NOMO-1 treated with DMSO at 0.1 percent for 48 hours (cell line): ENCODE measurements at regions not wholly inside any gene's neighbourhood (a gene's known extent, or its start where the extent isn't known, plus 50 kb on each side); places are given as distances from the start of the nearest gene placed in this dataset.

Experiments
- DNase-seq: peaks from one replicate; lab custom pipeline; 2025; ENCODE audit not compliant: unreplicated experiment; lab: John Stamatoyannopoulos, UW

- no peak for DNase-seq
Measured at GRCh38 chr18:40984856-40985255, 970.2 kb upstream of the PIK3C3 start.

- no peak for DNase-seq
Measured at GRCh38 chr18:40983835-40984234, 971.2 kb upstream of the PIK3C3 start.

DNA sequence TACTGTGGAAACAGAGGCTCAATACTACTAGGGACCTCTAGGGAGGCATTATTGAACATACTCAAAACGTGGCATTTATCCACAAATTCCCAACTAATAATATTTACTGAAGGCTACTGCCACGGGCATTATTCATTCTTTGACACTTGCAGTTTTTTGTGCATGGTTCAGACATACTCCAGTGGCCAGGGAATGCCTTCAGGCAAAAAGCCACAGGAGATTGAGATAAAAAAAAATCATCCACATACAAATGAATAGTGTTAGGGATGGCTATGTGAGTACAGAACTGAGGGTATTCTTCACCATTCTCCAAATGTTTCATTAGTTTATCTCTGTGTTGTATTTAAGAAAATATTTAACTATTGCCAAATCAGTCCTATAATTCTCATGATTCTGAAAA lies 974.9 kb upstream of the PIK3C3 start:
- DNase-seq = no peak

- no peak for DNase-seq
Measured at GRCh38 chr18:40976050-40976449, 979.0 kb upstream of the PIK3C3 start.

DNA sequence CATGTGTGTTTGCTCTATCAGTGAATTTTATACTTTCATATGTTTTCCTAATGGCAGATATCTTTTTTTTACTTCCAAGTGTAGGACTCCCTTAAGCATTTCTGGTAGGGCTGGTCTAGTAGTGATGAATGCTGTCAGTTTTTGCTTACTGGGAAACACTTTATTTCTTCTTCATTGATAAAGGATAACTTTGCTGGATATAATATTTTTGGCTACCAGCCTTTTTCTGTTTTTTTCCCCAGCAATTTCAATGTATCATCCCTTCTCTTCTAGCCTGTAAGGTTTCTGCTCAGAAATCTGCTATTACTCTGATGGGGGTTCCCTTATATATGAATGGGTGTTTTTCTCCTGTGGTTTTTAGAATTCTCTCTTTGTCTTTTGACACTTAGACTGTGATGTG lies 980.6 kb upstream of the PIK3C3 start:
- DNase-seq = no peak

GRCh38 chr18:40962784-40963183 lies 992.2 kb upstream of the PIK3C3 start:
- DNase-seq = no peak

DNA sequence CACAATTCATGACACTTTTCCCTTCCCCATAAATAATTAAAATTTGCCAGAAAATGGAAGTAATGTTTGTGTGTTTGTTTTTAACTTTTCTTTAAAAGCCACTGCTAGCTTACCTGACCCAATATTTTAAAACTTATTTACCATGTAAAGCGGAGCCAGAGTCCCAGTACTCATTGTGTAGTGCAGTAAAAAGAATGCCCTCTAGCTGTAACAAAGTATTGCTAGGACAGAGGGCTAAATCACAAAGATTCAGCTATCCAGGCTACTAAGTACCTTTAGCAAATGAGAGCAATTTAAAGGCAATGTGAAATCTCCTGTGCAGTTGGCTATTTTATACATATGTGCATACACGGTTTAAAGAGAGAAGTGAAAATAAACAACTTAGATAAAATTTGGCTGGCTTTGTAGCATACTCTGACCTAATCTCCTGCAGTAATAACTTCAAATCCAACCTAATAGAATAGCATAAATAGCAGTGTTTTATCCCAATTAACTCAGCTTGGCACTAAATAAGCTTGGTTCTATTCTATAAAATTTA lies 997.4 kb upstream of the PIK3C3 start:
- DNase-seq = no peak

GRCh38 chr18:40956213-40956612 lies 998.8 kb upstream of the PIK3C3 start:
- DNase-seq = no peak

GRCh38 chr18:40955351-40955750 lies 999.7 kb upstream of the PIK3C3 start:
- no peak for DNase-seq

GRCh38 chr18:40949114-40949950 lies 1005.7 kb upstream of the PIK3C3 start:
- DNase-seq = no peak

DNA sequence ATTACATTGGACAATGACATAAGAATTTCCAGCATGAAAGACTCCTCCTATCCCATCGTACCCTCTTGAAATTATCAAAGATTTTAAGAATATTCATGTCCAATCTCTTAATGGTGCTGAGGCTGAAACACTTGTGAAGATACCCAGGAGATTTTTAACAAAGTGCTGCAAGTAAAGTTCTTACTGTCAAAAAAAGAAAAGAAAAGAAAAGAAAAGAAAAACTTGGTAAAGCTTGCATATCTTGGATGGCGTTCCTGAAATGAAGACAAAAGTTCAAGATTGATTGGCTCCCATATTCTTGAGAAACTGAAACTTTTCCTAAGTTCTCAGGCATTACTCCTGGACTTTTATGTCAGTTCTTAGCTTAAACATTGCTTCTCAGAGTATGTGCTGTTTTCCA lies 1010.5 kb upstream of the PIK3C3 start:
- DNase-seq = no peak

- no peak for DNase-seq
Measured at GRCh38 chr18:40939656-40940515, 1015.1 kb upstream of the PIK3C3 start.

DNA sequence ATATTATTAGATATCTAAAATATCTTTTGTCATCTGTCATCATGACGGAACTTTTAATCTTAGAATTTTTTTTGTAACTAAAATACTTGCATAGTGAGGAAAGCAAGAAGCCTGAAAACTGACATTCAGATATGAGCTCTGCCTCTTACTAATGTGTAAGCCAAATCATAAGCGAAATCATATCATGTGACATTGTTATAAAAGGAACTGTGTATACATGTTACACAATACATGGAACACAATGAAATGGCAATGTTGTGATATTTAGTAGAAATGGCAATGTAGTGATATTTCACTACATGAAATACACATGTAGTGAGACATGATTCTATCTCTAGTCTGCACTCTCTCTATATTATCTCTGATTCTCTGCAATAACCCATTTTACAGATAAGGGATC lies 1016.4 kb upstream of the PIK3C3 start:
- no peak for DNase-seq

- no peak for DNase-seq
Measured at GRCh38 chr18:40937386-40937785, 1017.6 kb upstream of the PIK3C3 start.

DNA sequence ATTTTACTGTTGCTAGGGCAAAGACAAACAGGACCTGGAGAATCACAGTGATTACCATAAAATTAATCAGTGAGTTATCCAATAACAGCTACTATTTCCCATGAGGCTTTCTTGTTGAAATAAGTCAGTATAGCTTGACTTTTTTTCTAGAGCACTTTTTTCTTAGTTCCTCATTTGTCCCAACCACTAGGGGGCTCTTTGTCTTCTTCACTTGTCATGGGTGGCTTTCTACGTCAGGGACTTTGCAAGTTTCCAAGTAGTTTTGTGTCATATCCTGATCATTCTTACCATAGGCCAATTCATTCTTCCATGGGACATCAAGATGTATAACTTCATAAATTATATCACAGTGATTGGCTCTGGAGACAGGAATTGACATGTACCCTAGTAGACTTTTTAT lies 1019.6 kb upstream of the PIK3C3 start:
- DNase-seq = no peak

DNA sequence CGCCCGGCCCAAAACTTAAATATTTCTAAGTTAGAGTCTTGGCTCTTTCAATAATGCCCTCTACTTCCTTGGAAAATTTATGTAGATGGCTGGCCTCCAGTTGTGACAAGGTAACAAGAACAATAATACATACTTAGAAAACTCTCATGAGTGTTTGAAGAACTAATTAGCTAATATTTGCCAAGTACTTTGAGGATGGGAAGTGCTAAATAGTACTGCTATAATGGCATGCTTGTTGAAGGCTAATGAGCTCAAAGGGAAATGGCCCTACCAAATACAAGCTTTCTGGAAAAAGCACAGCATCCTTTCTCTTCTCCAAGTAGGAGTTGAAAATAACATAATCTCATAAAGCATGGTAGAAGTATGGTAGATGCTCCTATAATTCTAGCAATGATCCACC lies 1022.2 kb upstream of the PIK3C3 start:
- DNase-seq = no peak

DNA sequence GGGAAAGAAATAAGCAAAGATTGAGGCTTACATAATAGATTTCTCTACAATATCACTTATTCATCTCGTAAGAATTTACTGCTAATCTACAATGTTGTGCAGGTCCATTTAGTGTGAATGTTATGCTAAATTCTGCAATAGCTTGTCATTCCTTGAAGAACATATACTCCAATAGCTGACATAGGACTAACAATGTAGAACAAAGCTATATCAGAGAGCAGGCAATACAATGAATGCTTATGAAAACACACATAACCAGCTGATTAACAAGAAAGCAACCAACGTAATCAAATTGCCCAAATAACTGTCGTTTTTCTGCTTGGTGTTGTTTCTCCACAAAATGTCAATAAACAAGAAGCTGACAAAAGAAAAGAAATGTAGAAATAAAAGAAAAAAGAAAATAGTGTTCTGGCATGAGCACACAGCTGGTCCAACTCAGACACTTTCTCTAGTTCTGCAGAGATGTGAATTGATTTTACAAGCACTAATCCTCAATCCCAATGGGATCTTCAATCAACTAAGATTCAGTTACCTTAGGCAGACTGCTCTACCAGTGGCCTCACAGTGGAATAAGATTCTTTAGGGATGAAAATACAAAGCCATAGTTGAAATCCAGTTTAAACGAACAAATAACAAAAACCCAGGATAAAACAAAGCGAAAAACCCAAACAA lies 1024.7 kb upstream of the PIK3C3 start:
- DNase-seq = no peak

DNA sequence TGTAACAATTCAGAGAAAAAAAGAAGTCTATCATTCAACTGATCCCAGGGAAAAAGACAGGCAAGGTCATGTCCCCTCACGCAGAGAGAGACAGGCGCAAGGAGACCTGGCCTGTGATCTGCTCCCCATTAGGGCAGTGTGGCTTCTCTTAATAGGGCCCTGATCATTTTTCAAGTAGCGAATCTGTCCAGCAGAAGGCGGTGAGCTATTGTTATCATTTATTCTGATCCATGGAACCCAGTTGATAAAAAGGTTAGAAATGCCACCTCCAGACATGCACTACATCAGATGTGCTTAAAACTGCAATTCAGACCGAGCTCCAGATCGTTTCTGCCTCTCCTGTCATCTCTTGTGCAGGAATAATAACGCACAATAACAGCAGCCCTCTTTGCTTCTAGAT lies 1025.6 kb upstream of the PIK3C3 start:
- no peak for DNase-seq

GRCh38 chr18:40926679-40927078 lies 1028.4 kb upstream of the PIK3C3 start:
- no peak for DNase-seq

- DNase-seq = no peak
Measured at GRCh38 chr18:40925071-40925541, 1029.9 kb upstream of the PIK3C3 start.
